SK-N-SH (cell line): ENCODE measurements at regions not wholly inside any gene's neighbourhood (a gene's known extent, or its start where the extent isn't known, plus 50 kb on each side); places are given as distances from the start of the nearest gene placed in this dataset.

Experiments
- EP300 ChIP-seq, 2 experiments: IDR thresholded peaks; 2 replicates each; pipeline versions ENCODE4 v1.4.0 to v1.6.1; 2012; ENCODE audit warnings: borderline replicate concordance in 1 of 2, low read depth in 1 of 2, low read length in 1 of 2
- GATA2 ChIP-seq: sonication (generic); formaldehyde crosslinking; IDR thresholded peaks from 2 replicates; pipeline ENCODE4 v1.5.0; 2020; ENCODE audit warnings: mild to moderate bottlenecking, missing genetic modification reagents
- JUND ChIP-seq: IDR thresholded peaks from 2 replicates; pipeline ENCODE4 v1.4.0; 2012
- MEF2A ChIP-seq: IDR thresholded peaks from 2 replicates; pipeline ENCODE4 v1.4.0; 2012; ENCODE audit warnings: low read depth, borderline replicate concordance
- MXI1 ChIP-seq: IDR thresholded peaks from 2 replicates; pipeline ENCODE4 v1.6.1; 2012; ENCODE audit warnings: mild to moderate bottlenecking, low read depth, low read length, improper control_type of control experiment
- RCOR1 ChIP-seq: fragments of 150-350 bp; IDR thresholded peaks from 2 replicates; pipeline ENCODE4 v1.6.1; 2017; ENCODE audit warnings: antibody characterized with exemption, low read length
- SIN3A ChIP-seq: IDR thresholded peaks from 2 replicates; pipeline ENCODE4 v1.6.1; 2012; ENCODE audit warnings: low read depth, mild to moderate bottlenecking, low read length, moderate library complexity, borderline replicate concordance
- TAF1 ChIP-seq: IDR thresholded peaks from 2 replicates; pipeline ENCODE4 v1.6.1; 2012; ENCODE audit warnings: low read depth, mild to moderate bottlenecking, low read length, moderate library complexity, borderline replicate concordance
- TCF12 ChIP-seq: IDR thresholded peaks from 2 replicates; pipeline ENCODE4 v1.4.0; 2012
- TEAD4 ChIP-seq: IDR thresholded peaks from 2 replicates; pipeline ENCODE4 v1.4.0; 2012; ENCODE audit warnings: mild to moderate bottlenecking, borderline replicate concordance; ENCODE audit not compliant: insufficient read depth
- YY1 ChIP-seq: IDR thresholded peaks from 2 replicates; pipeline ENCODE4 v1.4.0; 2012; ENCODE audit warnings: low read depth, mild to moderate bottlenecking
- TF ChIP-seq, protein P1 (sequence below): fragments of 200-600 bp; sonication (generic); IDR thresholded peaks from 2 replicates; pipeline ENCODE4 v1.6.1; 2017; ENCODE audit warnings: antibody characterized with exemption, mild to moderate bottlenecking, moderate library complexity
- TF ChIP-seq, protein P2 (sequence below): IDR thresholded peaks from 2 replicates; pipeline ENCODE4 v1.6.1; 2012; ENCODE audit warnings: mild to moderate bottlenecking, low read depth, low read length, moderate library complexity
- TF ChIP-seq, protein P3 (sequence below): IDR thresholded peaks from 2 replicates; pipeline ENCODE4; 2012
- TF ChIP-seq, protein P4 (sequence below): IDR thresholded peaks from 2 replicates; pipeline ENCODE4 v1.4.0; 2012; ENCODE audit warnings: low read depth, borderline replicate concordance
- TF ChIP-seq, protein P5 (sequence below): fragments of 150-350 bp; IDR thresholded peaks from 2 replicates; pipeline ENCODE4 v1.6.1; 2017; ENCODE audit warnings: antibody characterized with exemption, low read length, low read depth, borderline replicate concordance

DNA sequence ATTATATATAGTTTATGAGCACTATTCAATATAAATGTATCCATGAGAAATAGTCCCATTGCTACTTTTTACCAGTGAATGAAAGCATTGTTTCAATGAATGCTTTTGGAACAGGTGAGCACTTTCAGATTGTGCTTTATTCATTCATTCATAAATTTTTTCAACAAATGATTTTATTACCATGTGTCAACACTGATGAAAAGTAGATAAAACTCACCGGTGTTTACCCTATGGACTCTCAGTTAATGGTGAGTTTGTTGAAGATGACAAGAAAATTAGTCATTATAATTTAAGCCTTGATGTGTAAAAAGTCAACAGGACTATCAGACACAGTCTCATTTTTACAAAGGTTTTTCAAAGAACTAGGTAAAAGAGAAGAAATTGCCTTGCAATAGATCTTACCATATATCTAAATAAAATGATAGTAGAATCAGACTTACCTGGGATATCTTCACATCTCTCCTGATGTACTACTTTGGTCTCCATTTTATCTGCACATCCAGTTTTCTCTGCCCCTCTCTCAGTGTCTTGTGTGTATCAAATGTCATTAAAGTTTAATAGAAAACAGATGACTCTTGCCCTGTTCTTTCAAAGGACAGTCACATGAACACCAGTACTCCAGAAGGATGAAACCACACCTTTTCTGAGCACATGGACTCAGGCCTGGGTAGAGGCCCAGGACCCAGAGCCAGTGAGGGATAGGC, 325.3 kb upstream of the RND3 start (continued):
- TF ChIP-seq, protein P1, sequence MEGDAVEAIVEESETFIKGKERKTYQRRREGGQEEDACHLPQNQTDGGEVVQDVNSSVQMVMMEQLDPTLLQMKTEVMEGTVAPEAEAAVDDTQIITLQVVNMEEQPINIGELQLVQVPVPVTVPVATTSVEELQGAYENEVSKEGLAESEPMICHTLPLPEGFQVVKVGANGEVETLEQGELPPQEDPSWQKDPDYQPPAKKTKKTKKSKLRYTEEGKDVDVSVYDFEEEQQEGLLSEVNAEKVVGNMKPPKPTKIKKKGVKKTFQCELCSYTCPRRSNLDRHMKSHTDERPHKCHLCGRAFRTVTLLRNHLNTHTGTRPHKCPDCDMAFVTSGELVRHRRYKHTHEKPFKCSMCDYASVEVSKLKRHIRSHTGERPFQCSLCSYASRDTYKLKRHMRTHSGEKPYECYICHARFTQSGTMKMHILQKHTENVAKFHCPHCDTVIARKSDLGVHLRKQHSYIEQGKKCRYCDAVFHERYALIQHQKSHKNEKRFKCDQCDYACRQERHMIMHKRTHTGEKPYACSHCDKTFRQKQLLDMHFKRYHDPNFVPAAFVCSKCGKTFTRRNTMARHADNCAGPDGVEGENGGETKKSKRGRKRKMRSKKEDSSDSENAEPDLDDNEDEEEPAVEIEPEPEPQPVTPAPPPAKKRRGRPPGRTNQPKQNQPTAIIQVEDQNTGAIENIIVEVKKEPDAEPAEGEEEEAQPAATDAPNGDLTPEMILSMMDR = no peak
- no peak for TF ChIP-seq YY1
- TF ChIP-seq TCF12 = peak; percentile 64
- TF ChIP-seq, protein P2, sequence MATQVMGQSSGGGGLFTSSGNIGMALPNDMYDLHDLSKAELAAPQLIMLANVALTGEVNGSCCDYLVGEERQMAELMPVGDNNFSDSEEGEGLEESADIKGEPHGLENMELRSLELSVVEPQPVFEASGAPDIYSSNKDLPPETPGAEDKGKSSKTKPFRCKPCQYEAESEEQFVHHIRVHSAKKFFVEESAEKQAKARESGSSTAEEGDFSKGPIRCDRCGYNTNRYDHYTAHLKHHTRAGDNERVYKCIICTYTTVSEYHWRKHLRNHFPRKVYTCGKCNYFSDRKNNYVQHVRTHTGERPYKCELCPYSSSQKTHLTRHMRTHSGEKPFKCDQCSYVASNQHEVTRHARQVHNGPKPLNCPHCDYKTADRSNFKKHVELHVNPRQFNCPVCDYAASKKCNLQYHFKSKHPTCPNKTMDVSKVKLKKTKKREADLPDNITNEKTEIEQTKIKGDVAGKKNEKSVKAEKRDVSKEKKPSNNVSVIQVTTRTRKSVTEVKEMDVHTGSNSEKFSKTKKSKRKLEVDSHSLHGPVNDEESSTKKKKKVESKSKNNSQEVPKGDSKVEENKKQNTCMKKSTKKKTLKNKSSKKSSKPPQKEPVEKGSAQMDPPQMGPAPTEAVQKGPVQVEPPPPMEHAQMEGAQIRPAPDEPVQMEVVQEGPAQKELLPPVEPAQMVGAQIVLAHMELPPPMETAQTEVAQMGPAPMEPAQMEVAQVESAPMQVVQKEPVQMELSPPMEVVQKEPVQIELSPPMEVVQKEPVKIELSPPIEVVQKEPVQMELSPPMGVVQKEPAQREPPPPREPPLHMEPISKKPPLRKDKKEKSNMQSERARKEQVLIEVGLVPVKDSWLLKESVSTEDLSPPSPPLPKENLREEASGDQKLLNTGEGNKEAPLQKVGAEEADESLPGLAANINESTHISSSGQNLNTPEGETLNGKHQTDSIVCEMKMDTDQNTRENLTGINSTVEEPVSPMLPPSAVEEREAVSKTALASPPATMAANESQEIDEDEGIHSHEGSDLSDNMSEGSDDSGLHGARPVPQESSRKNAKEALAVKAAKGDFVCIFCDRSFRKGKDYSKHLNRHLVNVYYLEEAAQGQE = no peak
- TF ChIP-seq JUND = no peak
- TF ChIP-seq, protein P3, sequence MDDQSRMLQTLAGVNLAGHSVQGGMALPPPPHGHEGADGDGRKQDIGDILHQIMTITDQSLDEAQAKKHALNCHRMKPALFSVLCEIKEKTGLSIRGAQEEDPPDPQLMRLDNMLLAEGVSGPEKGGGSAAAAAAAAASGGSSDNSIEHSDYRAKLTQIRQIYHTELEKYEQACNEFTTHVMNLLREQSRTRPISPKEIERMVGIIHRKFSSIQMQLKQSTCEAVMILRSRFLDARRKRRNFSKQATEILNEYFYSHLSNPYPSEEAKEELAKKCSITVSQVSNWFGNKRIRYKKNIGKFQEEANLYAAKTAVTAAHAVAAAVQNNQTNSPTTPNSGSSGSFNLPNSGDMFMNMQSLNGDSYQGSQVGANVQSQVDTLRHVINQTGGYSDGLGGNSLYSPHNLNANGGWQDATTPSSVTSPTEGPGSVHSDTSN = no peak
- no peak for TF ChIP-seq TAF1
- peak in 1 of 2 experiments; percentile 72; a peak in 2 of 4 replicates for TF ChIP-seq EP300 (IDR thresholded peaks at IDR 0.05; ENCODE audit: borderline replicate concordance in 1 of 2, low read depth in 1 of 2, low read length in 1 of 2)
- TF ChIP-seq SIN3A = no peak
- no peak for TF ChIP-seq TEAD4
- TF ChIP-seq, protein P4, sequence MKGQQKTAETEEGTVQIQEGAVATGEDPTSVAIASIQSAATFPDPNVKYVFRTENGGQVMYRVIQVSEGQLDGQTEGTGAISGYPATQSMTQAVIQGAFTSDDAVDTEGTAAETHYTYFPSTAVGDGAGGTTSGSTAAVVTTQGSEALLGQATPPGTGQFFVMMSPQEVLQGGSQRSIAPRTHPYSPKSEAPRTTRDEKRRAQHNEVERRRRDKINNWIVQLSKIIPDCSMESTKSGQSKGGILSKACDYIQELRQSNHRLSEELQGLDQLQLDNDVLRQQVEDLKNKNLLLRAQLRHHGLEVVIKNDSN = no peak
- peak; percentile 68 for TF ChIP-seq GATA2 (CRISPR knock-in tag)
- no peak for TF ChIP-seq MEF2A
- TF ChIP-seq, protein P5, sequence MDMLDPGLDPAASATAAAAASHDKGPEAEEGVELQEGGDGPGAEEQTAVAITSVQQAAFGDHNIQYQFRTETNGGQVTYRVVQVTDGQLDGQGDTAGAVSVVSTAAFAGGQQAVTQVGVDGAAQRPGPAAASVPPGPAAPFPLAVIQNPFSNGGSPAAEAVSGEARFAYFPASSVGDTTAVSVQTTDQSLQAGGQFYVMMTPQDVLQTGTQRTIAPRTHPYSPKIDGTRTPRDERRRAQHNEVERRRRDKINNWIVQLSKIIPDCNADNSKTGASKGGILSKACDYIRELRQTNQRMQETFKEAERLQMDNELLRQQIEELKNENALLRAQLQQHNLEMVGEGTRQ = no peak
- TF ChIP-seq RCOR1 = no peak
- peak; percentile 57; the same call in 1 of the 2 replicates for TF ChIP-seq MXI1
